Activated CD4-positive, CD25-positive, alpha-beta regulatory T cell treated with anti-CD3 and anti-CD28 coated beads, Interleukin-2, amount 50 U/mL, for 24 hours (primary cell): ENCODE measurements at regions not wholly inside any gene's neighbourhood (a gene's known extent, or its start where the extent isn't known, plus 50 kb on each side); places are given as distances from the start of the nearest gene placed in this dataset.

ENCODE experiments used
- ATAC-seq, 2 donors: fragments of 150-1000 bp; cut with Tn5 transposase; one replicate each; pipeline ENCODE4 v1.10.0; 2021; ENCODE audit warnings: mild to moderate bottlenecking in 1 of 2, moderate library complexity in 1 of 2

DNA sequence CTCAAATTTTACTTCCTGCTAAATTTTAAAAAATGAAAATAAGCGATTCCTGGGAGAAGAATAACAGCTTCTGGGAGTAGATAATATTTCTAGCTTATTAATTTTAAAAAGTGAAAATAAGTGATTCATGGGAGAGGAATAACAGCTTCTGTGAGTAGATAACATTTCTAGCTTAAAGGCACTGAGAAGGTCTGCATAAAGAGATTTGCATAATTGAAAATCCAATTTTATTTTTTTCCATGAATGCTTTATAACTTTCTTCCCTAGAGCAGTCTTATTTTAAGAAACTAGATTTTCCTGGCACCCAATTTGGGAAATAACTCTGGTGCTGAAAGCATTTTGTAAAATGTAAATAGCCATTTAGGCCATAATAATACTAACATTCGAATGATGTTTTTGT, 65.9 kb upstream of the ASTN2 start:
- ATAC-seq = no peak

DNA sequence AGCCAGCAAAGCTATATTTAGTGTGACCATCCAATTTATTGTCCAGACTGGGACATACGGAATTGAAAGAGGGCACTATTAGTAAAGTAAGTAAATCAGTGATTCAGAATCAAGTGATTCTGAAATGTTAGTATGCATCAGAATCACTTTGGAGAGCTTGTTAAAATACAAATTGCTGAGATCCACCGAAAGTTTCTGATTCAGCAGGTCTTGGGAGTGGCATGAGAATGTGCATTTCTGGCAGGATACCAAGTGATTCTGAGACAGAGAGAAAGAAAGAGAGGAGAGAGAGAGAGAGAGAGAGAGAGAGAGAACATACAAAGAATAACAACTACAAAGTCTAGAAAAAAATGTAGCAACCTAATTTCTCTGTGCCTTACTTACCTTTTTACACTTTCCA, 65.4 kb upstream of the ASTN2 start:
- no peak for ATAC-seq

GRCh38 chr9:117473293-117473692, 58.4 kb upstream of the ASTN2 start:
- ATAC-seq = no peak

DNA sequence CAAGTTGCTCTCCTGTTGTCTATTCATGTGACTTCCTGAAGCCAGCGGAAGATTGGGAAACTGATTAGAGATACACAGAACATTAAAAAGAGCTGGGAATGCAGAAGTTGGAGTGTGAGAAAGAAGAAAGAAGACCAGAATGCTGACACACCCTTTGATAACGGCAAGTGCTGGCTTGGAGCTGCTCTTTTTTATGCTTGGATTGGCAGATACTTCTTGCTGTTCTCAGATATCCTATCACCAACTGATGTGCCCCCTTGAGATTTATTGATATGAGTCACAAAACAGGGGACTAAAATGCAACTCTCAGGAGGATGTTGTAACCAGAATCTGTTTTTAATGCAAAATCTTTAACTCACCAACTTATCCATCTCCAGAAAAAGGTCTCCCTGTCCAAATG, 56.0 kb upstream of the ASTN2 start:
- no peak for ATAC-seq

GRCh38 chr9:117470455-117470854, 55.6 kb upstream of the ASTN2 start:
- ATAC-seq = no peak

DNA sequence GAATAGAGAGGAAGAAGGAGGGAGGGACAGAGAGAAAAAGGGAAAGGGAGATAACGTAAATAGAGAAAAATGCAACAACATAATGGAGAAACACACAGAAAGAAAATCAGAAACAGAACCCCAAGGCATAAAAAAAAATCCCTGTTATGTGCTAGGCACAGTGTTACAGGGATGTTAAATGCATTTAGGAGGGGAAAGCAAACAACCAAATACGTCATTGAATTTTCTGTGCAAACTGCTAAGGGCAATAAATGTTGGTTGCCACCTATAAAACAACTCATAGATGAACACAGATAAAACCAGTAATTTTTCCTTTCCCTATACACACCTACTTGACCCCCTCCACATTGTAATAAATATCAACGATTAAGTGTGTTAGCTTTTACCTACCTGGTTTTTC, 51.3 kb upstream of the ASTN2 start:
- ATAC-seq = no peak

- no peak for ATAC-seq
Observed at GRCh38 chr9:117465706-117466105, 50.8 kb upstream of the ASTN2 start.

DNA sequence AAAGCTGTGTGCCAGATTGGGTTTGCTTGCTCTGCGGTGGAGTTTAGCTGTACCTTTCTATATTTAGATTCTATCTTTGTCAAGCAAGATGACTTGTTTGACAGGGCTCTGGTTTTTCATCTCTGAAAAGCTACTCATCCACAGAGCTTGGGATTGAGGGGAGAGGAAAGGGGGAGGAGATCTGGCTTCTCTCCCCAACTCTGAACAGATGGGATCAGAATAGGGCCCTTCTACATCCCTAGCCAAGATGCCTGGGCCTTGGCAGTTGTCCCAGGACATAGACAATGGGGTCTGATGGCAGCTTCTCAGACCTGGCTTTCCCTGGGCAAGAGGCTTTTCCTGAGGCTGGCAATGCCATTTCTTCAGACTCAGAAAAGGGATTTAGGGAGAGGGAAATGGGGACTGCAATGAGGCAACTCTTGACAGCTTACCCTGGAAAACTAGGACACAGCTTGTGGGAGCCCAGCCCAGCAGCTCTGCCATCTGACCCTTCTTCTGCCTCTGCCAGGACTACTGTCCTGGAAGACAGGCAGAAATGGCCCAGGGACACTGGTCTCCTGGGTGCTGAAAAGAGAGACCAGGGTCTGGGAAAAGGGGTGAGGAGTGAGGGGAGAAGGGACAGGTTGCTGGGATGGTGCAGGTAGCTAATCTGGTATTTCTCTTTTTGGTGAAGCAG, 50.2 kb upstream of the ASTN2 start:
- ATAC-seq = no peak
